ENCODE measurements at regions not wholly inside any gene's neighbourhood (a gene's known extent, or its start where the extent isn't known, plus 50 kb on each side); places are given as distances from the start of the nearest gene placed in this dataset.

DNA sequence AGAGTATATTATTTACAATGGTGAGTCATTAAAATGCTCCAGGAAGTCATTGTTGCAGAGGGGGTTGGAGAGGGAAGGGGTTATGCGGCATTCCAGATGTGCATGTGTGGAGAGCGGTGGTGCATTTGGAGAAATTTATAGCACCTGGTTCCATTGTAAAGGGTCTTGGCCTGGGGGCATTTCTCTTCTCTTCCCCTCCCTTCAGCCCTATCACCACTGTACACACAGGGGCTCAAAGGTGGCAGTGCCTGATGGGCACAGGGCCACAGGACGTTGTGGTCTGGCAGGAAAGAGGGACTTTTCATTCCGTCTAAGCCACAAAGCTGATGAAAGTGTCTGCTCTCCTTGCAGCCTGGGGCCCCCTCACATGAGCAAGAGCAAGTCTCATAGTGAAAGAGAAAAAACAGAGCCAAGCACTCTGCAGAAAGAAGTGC is 442.4 kb upstream of the ZNF462 start:
- DNase-seq (ENCODE audit: low spot score): no peak
- H3K27me3 Mint-ChIP-seq (ENCODE audit: low read depth): no peaks in the 10 kb centered on the region
- ChIA-PET POLR2A (no interaction called here), CTCF (no interaction called here)
- no peaks in the 10 kb centered on the region for H3K36me3 Mint-ChIP-seq
- ATAC-seq: no peak
- peaks cover 38% of the 10 kb centered on the region for H3K4me1 Mint-ChIP-seq
- no peaks in the 10 kb centered on the region for H3K9me3 Mint-ChIP-seq
- TF ChIP-seq ETV6 (CRISPR knock-in tag; IDR thresholded peaks at IDR 0.05) (no peak), NFYB (CRISPR knock-in tag; conservative IDR thresholded peaks at IDR 0.05; ENCODE audit: low read depth) (no peak), PRRX2 (CRISPR knock-in tag; IDR thresholded peaks at IDR 0.05) (no peak), ZNF423 (CRISPR knock-in tag; IDR thresholded peaks at IDR 0.05) (no peak), ZNF317 (CRISPR knock-in tag; IDR thresholded peaks at IDR 0.05; ENCODE audit: borderline replicate concordance, low read depth) (no peak), TCF7 (CRISPR knock-in tag; IDR thresholded peaks at IDR 0.05; ENCODE audit: low read depth) (no peak)
- TF ChIP-seq, protein P1, sequence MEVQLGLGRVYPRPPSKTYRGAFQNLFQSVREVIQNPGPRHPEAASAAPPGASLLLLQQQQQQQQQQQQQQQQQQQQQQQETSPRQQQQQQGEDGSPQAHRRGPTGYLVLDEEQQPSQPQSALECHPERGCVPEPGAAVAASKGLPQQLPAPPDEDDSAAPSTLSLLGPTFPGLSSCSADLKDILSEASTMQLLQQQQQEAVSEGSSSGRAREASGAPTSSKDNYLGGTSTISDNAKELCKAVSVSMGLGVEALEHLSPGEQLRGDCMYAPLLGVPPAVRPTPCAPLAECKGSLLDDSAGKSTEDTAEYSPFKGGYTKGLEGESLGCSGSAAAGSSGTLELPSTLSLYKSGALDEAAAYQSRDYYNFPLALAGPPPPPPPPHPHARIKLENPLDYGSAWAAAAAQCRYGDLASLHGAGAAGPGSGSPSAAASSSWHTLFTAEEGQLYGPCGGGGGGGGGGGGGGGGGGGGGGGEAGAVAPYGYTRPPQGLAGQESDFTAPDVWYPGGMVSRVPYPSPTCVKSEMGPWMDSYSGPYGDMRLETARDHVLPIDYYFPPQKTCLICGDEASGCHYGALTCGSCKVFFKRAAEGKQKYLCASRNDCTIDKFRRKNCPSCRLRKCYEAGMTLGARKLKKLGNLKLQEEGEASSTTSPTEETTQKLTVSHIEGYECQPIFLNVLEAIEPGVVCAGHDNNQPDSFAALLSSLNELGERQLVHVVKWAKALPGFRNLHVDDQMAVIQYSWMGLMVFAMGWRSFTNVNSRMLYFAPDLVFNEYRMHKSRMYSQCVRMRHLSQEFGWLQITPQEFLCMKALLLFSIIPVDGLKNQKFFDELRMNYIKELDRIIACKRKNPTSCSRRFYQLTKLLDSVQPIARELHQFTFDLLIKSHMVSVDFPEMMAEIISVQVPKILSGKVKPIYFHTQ (CRISPR knock-in tag; IDR thresholded peaks at IDR 0.05): no peak
- TF ChIP-seq, protein P2, sequence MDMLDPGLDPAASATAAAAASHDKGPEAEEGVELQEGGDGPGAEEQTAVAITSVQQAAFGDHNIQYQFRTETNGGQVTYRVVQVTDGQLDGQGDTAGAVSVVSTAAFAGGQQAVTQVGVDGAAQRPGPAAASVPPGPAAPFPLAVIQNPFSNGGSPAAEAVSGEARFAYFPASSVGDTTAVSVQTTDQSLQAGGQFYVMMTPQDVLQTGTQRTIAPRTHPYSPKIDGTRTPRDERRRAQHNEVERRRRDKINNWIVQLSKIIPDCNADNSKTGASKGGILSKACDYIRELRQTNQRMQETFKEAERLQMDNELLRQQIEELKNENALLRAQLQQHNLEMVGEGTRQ (CRISPR knock-in tag; IDR thresholded peaks at IDR 0.05): no peak
- TF ChIP-seq, protein P3, sequence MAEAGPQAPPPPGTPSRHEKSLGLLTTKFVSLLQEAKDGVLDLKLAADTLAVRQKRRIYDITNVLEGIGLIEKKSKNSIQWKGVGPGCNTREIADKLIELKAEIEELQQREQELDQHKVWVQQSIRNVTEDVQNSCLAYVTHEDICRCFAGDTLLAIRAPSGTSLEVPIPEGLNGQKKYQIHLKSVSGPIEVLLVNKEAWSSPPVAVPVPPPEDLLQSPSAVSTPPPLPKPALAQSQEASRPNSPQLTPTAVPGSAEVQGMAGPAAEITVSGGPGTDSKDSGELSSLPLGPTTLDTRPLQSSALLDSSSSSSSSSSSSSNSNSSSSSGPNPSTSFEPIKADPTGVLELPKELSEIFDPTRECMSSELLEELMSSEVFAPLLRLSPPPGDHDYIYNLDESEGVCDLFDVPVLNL (CRISPR knock-in tag; IDR thresholded peaks at IDR 0.05; ENCODE audit: borderline replicate concordance, low read depth): no peak
- H3K27ac Mint-ChIP-seq: no peak overlapping the region
- H3K4me3 Mint-ChIP-seq: no peak overlapping the region

DNA sequence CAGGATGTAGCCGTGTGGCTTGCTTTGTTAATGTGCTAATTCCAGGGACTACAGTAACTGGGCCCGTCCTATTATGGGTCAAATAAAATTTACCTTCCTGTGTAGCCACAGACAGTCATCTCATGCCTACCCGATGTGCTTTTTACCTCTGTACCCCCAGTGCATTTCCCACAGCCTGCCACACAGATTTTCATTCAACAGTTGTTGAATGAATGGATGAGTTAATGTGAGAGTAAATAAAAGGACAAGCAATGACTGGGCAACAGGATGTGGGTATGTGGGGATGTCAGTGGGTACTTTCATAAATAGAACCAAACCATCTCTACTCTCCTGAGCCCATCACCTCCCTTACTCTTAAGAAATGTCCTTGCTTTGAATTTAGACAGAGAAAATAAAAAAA is 441.2 kb upstream of the ZNF462 start:
- H3K36me3 Mint-ChIP-seq: no peaks in the 10 kb centered on the region
- H3K27ac Mint-ChIP-seq: no peak overlapping the region
- no peak overlapping the region for H3K4me3 Mint-ChIP-seq
- no peak for ATAC-seq
- H3K9me3 Mint-ChIP-seq: no peaks in the 10 kb centered on the region
- POLR2A ChIA-PET: no interaction called here
- DNase-seq (ENCODE audit: low spot score): no peak
- peaks cover 38% of the 10 kb centered on the region for H3K4me1 Mint-ChIP-seq
- H3K27me3 Mint-ChIP-seq (ENCODE audit: low read depth): no peaks in the 10 kb centered on the region
- TF ChIP-seq JUN (CRISPR knock-in tag; IDR thresholded peaks at IDR 0.05) (no peak), EMX1 (CRISPR knock-in tag; IDR thresholded peaks at IDR 0.05) (no peak), GRHL2 (CRISPR knock-in tag; IDR thresholded peaks at IDR 0.05; ENCODE audit: insufficient replicate concordance, severe bottlenecking) (no peak), TCF7 (CRISPR knock-in tag; IDR thresholded peaks at IDR 0.05; ENCODE audit: low read depth) (no peak), ZNF671 (CRISPR knock-in tag; IDR thresholded peaks at IDR 0.05) (no peak), CBFB (CRISPR knock-in tag; IDR thresholded peaks at IDR 0.05; ENCODE audit: low read depth) (no peak), JAZF1 (CRISPR knock-in tag; IDR thresholded peaks at IDR 0.05) (no peak), CREM (CRISPR knock-in tag; IDR thresholded peaks at IDR 0.05) (no peak), ZBTB21 (CRISPR knock-in tag; IDR thresholded peaks at IDR 0.05; ENCODE audit: borderline replicate concordance) (no peak), ETV6 (CRISPR knock-in tag; IDR thresholded peaks at IDR 0.05) (no peak)
- TF ChIP-seq, protein P4, sequence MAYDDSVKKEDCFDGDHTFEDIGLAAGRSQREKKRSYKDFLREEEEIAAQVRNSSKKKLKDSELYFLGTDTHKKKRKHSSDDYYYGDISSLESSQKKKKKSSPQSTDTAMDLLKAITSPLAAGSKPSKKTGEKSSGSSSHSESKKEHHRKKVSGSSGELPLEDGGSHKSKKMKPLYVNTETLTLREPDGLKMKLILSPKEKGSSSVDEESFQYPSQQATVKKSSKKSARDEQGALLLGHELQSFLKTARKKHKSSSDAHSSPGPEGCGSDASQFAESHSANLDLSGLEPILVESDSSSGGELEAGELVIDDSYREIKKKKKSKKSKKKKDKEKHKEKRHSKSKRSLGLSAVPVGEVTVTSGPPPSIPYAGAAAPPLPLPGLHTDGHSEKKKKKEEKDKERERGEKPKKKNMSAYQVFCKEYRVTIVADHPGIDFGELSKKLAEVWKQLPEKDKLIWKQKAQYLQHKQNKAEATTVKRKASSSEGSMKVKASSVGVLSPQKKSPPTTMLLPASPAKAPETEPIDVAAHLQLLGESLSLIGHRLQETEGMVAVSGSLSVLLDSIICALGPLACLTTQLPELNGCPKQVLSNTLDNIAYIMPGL (CRISPR knock-in tag; IDR thresholded peaks at IDR 0.05): no peak
- TF ChIP-seq, protein P3 (CRISPR knock-in tag; IDR thresholded peaks at IDR 0.05; ENCODE audit: borderline replicate concordance, low read depth): no peak
- TF ChIP-seq, protein P5, sequence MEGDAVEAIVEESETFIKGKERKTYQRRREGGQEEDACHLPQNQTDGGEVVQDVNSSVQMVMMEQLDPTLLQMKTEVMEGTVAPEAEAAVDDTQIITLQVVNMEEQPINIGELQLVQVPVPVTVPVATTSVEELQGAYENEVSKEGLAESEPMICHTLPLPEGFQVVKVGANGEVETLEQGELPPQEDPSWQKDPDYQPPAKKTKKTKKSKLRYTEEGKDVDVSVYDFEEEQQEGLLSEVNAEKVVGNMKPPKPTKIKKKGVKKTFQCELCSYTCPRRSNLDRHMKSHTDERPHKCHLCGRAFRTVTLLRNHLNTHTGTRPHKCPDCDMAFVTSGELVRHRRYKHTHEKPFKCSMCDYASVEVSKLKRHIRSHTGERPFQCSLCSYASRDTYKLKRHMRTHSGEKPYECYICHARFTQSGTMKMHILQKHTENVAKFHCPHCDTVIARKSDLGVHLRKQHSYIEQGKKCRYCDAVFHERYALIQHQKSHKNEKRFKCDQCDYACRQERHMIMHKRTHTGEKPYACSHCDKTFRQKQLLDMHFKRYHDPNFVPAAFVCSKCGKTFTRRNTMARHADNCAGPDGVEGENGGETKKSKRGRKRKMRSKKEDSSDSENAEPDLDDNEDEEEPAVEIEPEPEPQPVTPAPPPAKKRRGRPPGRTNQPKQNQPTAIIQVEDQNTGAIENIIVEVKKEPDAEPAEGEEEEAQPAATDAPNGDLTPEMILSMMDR (IDR thresholded peaks at IDR 0.05): no peak
- CTCF ChIA-PET: no interaction called here

Data from WTC11 (cell line).